HCT116 (cell line): ENCODE measurements at regions not wholly inside any gene's neighbourhood (a gene's known extent, or its start where the extent isn't known, plus 50 kb on each side); places are given as distances from the start of the nearest gene placed in this dataset.

Experiments
- ATAC-seq: fragments of 200-7000 bp; cut with Tn5 transposase; 2 replicates; pipeline ENCODE4 v1.9.1; 2020; ENCODE audit warnings: mild to moderate bottlenecking, moderate library complexity
- BruUV-seq: library from RNA; stranded (reverse); fragments of 400-500 nt; replicated peaks from 2 replicates; lab custom pipeline; 2021; lab: Mats Ljungman, UMichigan
- CTCF ChIA-PET: fragments of 300-600 bp; sonication (Branson Sonifier 250); formaldehyde crosslinking; loops from one replicate; lab custom pipeline; 2021; ENCODE audit warnings: antibody characterized with exemption; lab: Charles Lee
- POLR2A ChIA-PET: fragments of 300-600, 350-600 bp; sonication (Branson Sonifier 250); formaldehyde crosslinking; loops from one replicate; lab custom pipeline; 2021; ENCODE audit warnings: antibody characterized with exemption; lab: Charles Lee
- RAD21 ChIA-PET, 2 experiments: fragments of 300-600 bp; sonication (Branson Sonifier 250); formaldehyde crosslinking; loops; one replicate each; lab custom pipeline; 2023; ENCODE audit warnings: low total read pairs in 2 of 2; ENCODE audit not compliant: uncharacterized antibody in 2 of 2, unreplicated experiment in 2 of 2, low non-redundant PET in 1 of 2; lab: Charles Lee
- DNase-seq: peaks from one replicate; pipeline ENCODE4 v3.0.0-alpha.2; 2010; ENCODE audit warnings: low read depth, low spot score
- H2AFZ ChIP-seq: fragments of 200-600 bp; shearing (Covaris generic), sonication (generic); 2 replicates; pipeline ENCODE4 v1.6.1; 2017; ENCODE audit warnings: low read depth, mixed run types, mixed read lengths, antibody characterized with exemption, low read length; ENCODE audit not compliant: poor library complexity, severe bottlenecking
- H3K27ac ChIP-seq: 2 replicates; pipeline ENCODE4 v1.5.1; 2012; ENCODE audit warnings: low read depth, low read length
- H3K27me3 ChIP-seq: fragments of 200-600 bp; sonication (generic); 2 replicates; pipeline ENCODE4 v1.6.1; 2016; ENCODE audit warnings: mixed run types, low read length, mixed read lengths; ENCODE audit not compliant: insufficient read depth
- H3K36me3 ChIP-seq, 2 experiments: fragments of 200-500 bp in 1 of 2; fragments of 200-600 bp in 1 of 2; sonication (Bioruptor generic) in 1 of 2; sonication (generic) in 1 of 2; 2 replicates each; pipeline versions ENCODE4 v1.5.1 to v1.6.1; 2014 to 2016; ENCODE audit warnings: low read length in 2 of 2, inconsistent platforms in 1 of 2, mixed read lengths in 1 of 2, mixed run types in 1 of 2; ENCODE audit not compliant: insufficient read depth in 2 of 2, control insufficient read depth in 1 of 2
- H3K4me1 ChIP-seq, 2 experiments: fragments of 200-600 bp in 1 of 2; sonication (generic) in 1 of 2; 2 replicates each; pipeline versions ENCODE4 v1.5.1 to v1.6.1; 2012 to 2017; ENCODE audit warnings: low read length in 2 of 2, inconsistent platforms in 1 of 2, mild to moderate bottlenecking in 1 of 2, mixed read lengths in 1 of 2, mixed run types in 1 of 2, moderate library complexity in 1 of 2; ENCODE audit not compliant: insufficient read depth in 2 of 2, control insufficient read depth in 1 of 2
- H3K4me2 ChIP-seq: fragments of 200-600 bp; sonication (generic); 2 replicates; pipeline ENCODE4 v1.6.1; 2017; ENCODE audit warnings: mixed run types, low read length, mixed read lengths
- H3K4me3 ChIP-seq, 2 experiments: fragments of 200-600 bp in 1 of 2; sonication (generic) in 1 of 2; replicated peaks in 1 of 2; 2 replicates each; pipeline ENCODE4 v1.5.1; 2011 to 2016; ENCODE audit warnings: low read length in 2 of 2, control low read depth in 1 of 2, low read depth in 1 of 2, mild to moderate bottlenecking in 1 of 2, mixed read lengths in 1 of 2, mixed run types in 1 of 2
- H3K79me2 ChIP-seq: fragments of 200-600 bp; sonication (generic); 2 replicates; pipeline ENCODE4 v1.6.1; 2017; ENCODE audit warnings: mild to moderate bottlenecking, mixed run types, low read length, moderate library complexity, mixed read lengths; ENCODE audit not compliant: insufficient read depth
- H3K9ac ChIP-seq: fragments of 200-600 bp; sonication (generic); 2 replicates; pipeline ENCODE4 v1.6.1; 2016; ENCODE audit warnings: low read length, mixed read lengths
- H3K9me2 ChIP-seq: fragments of 200-600 bp; sonication (generic), shearing (Covaris generic); 2 replicates; pipeline ENCODE4 v1.6.1; 2017; ENCODE audit warnings: mixed run types, mild to moderate bottlenecking, moderate library complexity; ENCODE audit not compliant: insufficient read depth
- H3K9me3 ChIP-seq, 2 experiments: fragments of 200-500 bp in 1 of 2; fragments of 200-600 bp in 1 of 2; sonication (Bioruptor generic) in 1 of 2; sonication (generic) in 1 of 2; 2 replicates each; pipeline ENCODE4 v1.6.1; 2014 to 2017; ENCODE audit warnings: low read length in 2 of 2, mixed read lengths in 2 of 2, inconsistent platforms in 1 of 2, low read depth in 1 of 2, mild to moderate bottlenecking in 1 of 2, mixed run types in 1 of 2, moderate library complexity in 1 of 2; ENCODE audit not compliant: control insufficient read depth in 1 of 2, insufficient read depth in 1 of 2
- H4K20me1 ChIP-seq: fragments of 200-600 bp; sonication (generic), shearing (Covaris generic); 2 replicates; pipeline ENCODE4 v1.6.1; 2017; ENCODE audit warnings: mixed run types, mild to moderate bottlenecking, moderate library complexity; ENCODE audit not compliant: insufficient read depth
- ATF3 ChIP-seq: IDR thresholded peaks from 2 replicates; pipeline ENCODE4 v1.6.1; 2012
- CTCF ChIP-seq, 3 experiments: fragments of 200-600 bp in 1 of 3; sonication (generic) in 1 of 3; IDR thresholded peaks in 2 of 3; conservative IDR thresholded peaks in 1 of 3; 2 replicates each; pipeline ENCODE4 v1.5.1; 2012 to 2017; ENCODE audit warnings: low read depth in 2 of 3, low read length in 2 of 3, antibody characterized with exemption in 1 of 3, borderline replicate concordance in 1 of 3, control low read depth in 1 of 3, mild to moderate bottlenecking in 1 of 3, mixed read lengths in 1 of 3, mixed run types in 1 of 3, moderate library complexity in 1 of 3; ENCODE audit not compliant: insufficient read depth in 1 of 3
- EGR1 ChIP-seq: IDR thresholded peaks from 2 replicates; pipeline ENCODE4 v1.6.1; 2012; ENCODE audit warnings: low read depth
- ELF1 ChIP-seq: IDR thresholded peaks from 2 replicates; pipeline ENCODE4 v1.6.1; 2012; ENCODE audit warnings: low read depth, borderline replicate concordance
- EZH2 ChIP-seq: fragments of 200-600 bp; sonication (generic); IDR thresholded peaks from 2 replicates; pipeline ENCODE4 v1.6.1; 2017; ENCODE audit warnings: antibody characterized with exemption, mixed run types
- EZH2phosphoT487 ChIP-seq: fragments of 200-600 bp; IDR thresholded peaks from 2 replicates; pipeline ENCODE4 v1.6.1; 2018; ENCODE audit warnings: antibody characterized with exemption, borderline replicate concordance
- FOSL1 ChIP-seq: IDR thresholded peaks from 2 replicates; pipeline ENCODE4 v1.6.1; 2012; ENCODE audit warnings: low read depth
- POLR2A ChIP-seq: IDR thresholded peaks from 2 replicates; pipeline ENCODE4 v1.7.0; 2011; ENCODE audit warnings: borderline replicate concordance; ENCODE audit not compliant: insufficient read depth, insufficient read length; ENCODE audit errors: extremely low read depth
- POLR2AphosphoS5 ChIP-seq: IDR thresholded peaks from 2 replicates; pipeline ENCODE4 v1.6.1; 2011; ENCODE audit warnings: mild to moderate bottlenecking, low read depth, low read length, moderate library complexity
- REST ChIP-seq: IDR thresholded peaks from 2 replicates; pipeline ENCODE4 v1.6.1; 2012; ENCODE audit warnings: low read depth
- SP1 ChIP-seq: IDR thresholded peaks from 2 replicates; pipeline ENCODE4 v1.6.1; 2012; ENCODE audit warnings: low read depth
- SRF ChIP-seq: IDR thresholded peaks from 2 replicates; pipeline ENCODE4 v1.6.1; 2012; ENCODE audit warnings: low read depth
- YY1 ChIP-seq: IDR thresholded peaks from 2 replicates; pipeline ENCODE4 v1.6.1; 2011; ENCODE audit warnings: low read length, low read depth, moderate library complexity, mild to moderate bottlenecking; ENCODE audit not compliant: insufficient replicate concordance; ENCODE audit errors: extremely low read depth
- ZBTB33 ChIP-seq: IDR thresholded peaks from 2 replicates; pipeline ENCODE4 v1.6.1; 2011; ENCODE audit warnings: mild to moderate bottlenecking, low read length, moderate library complexity; ENCODE audit not compliant: insufficient replicate concordance; ENCODE audit errors: extremely low read depth
- ZFX ChIP-seq: fragments of 450-650 bp; IDR thresholded peaks from 2 replicates; pipeline ENCODE4 v1.6.1; 2017
- ZNF274 ChIP-seq: fragments of 200-500 bp; sonication (Bioruptor generic); IDR thresholded peaks from 2 replicates; pipeline ENCODE4 v1.6.1; 2014; ENCODE audit warnings: mild to moderate bottlenecking, low read depth, low read length, inconsistent platforms
- intact Hi-C: fragments of 100-400 bp; cut with micrococcal nuclease; formaldehyde crosslinking; loops from 2 replicates; pipeline ENCODE4 v1.10.0; 2022

- H3K4me2 ChIP-seq: no peak overlapping the region
- H3K9ac ChIP-seq: no peak overlapping the region
- no peaks in the 10 kb centered on the region for H3K79me2 ChIP-seq
- no peaks in the 10 kb centered on the region for H3K9me2 ChIP-seq
- intact Hi-C loops: loop anchor here (5.0 to 10.0 kb wide), 4 partner anchors 645 to 1173 kb away; no protein-coding TSS in a partner anchor
- H4K20me1 ChIP-seq: no peaks in the 10 kb centered on the region
- H2AFZ ChIP-seq: no peak overlapping the region
- H3K27ac ChIP-seq: no peak overlapping the region
- ATAC-seq (no peak), DNase-seq (no peak)
- no peak overlapping the region for H3K4me3 ChIP-seq
- ChIA-PET POLR2A (no interaction called here), RAD21 (no interaction called here), CTCF (no interaction called here)
- no peaks in the 10 kb centered on the region for H3K36me3 ChIP-seq
- no peaks in the 10 kb centered on the region for H3K4me1 ChIP-seq
- no peaks in the 10 kb centered on the region for H3K9me3 ChIP-seq
- H3K27me3 ChIP-seq: no peaks in the 10 kb centered on the region
- TF ChIP-seq EGR1 (no peak), EZH2 (no peak), ZBTB33 (no peak), SRF (no peak), ZNF274 (no peak), ZFX (no peak), YY1 (no peak), ELF1 (no peak), POLR2AphosphoS5 (no peak), EZH2phosphoT487 (no peak), REST (no peak), ATF3 (no peak), SP1 (no peak), FOSL1 (no peak), POLR2A (no peak), CTCF (IDR thresholded peaks at IDR 0.05 in 2 of 3, conservative IDR thresholded peaks at IDR 0.05 in 1 of 3; ENCODE audit: borderline replicate concordance in 1 of 3, insufficient read depth in 1 of 3, low read depth in 2 of 3, low read length in 2 of 3) (no peak)
- TF ChIP-seq, all 23 proteins: peak for 0
- no TSS peak for BruUV-seq
These were observed 155.4 kb upstream of the LAMA2 start for GRCh38 chr6:128727500-128727899.
